Endothelial cell of umbilical vein (primary cell): ENCODE measurements at regions not wholly inside any gene's neighbourhood (a gene's known extent, or its start where the extent isn't known, plus 50 kb on each side); places are given as distances from the start of the nearest gene placed in this dataset.

Experiments used
- BruUV-seq: library from RNA; stranded (reverse); fragments of 400-500 nt; replicated peaks from 2 replicates; lab custom pipeline; 2021; lab: Mats Ljungman, UMichigan
- CTCF ChIA-PET: fragments of 300-600, 350-600 bp; sonication (Branson Sonifier 250); formaldehyde crosslinking; loops from one replicate; lab custom pipeline; 2021; ENCODE audit warnings: antibody characterized with exemption, inconsistent platforms; lab: Charles Lee
- POLR2A ChIA-PET: fragments of 300-600, 350-600 bp; sonication (Branson Sonifier 250); formaldehyde crosslinking; loops from one replicate; lab custom pipeline; 2021; ENCODE audit warnings: antibody characterized with exemption, inconsistent platforms; lab: Charles Lee
- DNase-seq: peaks from one replicate; pipeline ENCODE4 v3.0.0-alpha.2; 2011; ENCODE audit warnings: low read depth, low spot score
- FAIRE-seq: peaks from 2 replicates; lab custom pipeline; 2011; peaks lifted over from hg19 to GRCh38; lab: Jason Lieb, UNC
- H2AFZ ChIP-seq: 2 replicates; pipeline ENCODE4 v1.6.0; 2012; ENCODE audit warnings: low read depth, low read length, control low read depth, inconsistent platforms
- H3K27ac ChIP-seq: 2 replicates; pipeline ENCODE4 v1.5.1; 2011; ENCODE audit warnings: low read depth, mild to moderate bottlenecking, control low read depth, low read length, moderate library complexity; ENCODE audit not compliant: insufficient read depth
- H3K27me3 ChIP-seq, 2 experiments: 2 replicates each; pipeline versions ENCODE4 v1.6.0 to v1.6.1; 2011; ENCODE audit warnings: low read length in 2 of 2, mixed read lengths in 1 of 2; ENCODE audit not compliant: control insufficient read depth in 2 of 2, insufficient read depth in 2 of 2
- H3K36me3 ChIP-seq, 2 experiments: 2 replicates in 1 of 2; 3 replicates in 1 of 2; pipeline ENCODE4 v1.5.1; 2011; ENCODE audit warnings: low read length in 2 of 2, mild to moderate bottlenecking in 1 of 2, moderate library complexity in 1 of 2; ENCODE audit not compliant: control insufficient read depth in 2 of 2, insufficient read depth in 2 of 2; ENCODE audit errors: extremely low read depth in 1 of 2
- H3K4me1 ChIP-seq: 3 replicates; pipeline ENCODE4 v1.5.1; 2011; ENCODE audit warnings: mild to moderate bottlenecking, low read length; ENCODE audit not compliant: control insufficient read depth, insufficient read depth; ENCODE audit errors: extremely low read depth
- H3K4me2 ChIP-seq: 2 replicates; pipeline ENCODE4 v1.6.1; 2011; ENCODE audit warnings: low read length, control low read depth, mixed read lengths; ENCODE audit not compliant: insufficient read depth
- H3K4me3 ChIP-seq, 3 experiments: fragments of 200-600 bp in 1 of 3; sonication (generic), shearing (Covaris generic) in 1 of 3; replicated peaks in 1 of 3; 2 replicates each; pipeline ENCODE4 v1.5.1; 2011 to 2016; ENCODE audit warnings: control low read depth in 3 of 3, low read length in 3 of 3, mild to moderate bottlenecking in 2 of 3, inconsistent platforms in 1 of 3, low read depth in 1 of 3, moderate library complexity in 1 of 3; ENCODE audit not compliant: insufficient read depth in 1 of 3
- H3K79me2 ChIP-seq: 2 replicates; pipeline ENCODE4 v1.6.0; 2012; ENCODE audit warnings: low read length, inconsistent platforms; ENCODE audit not compliant: control insufficient read depth, insufficient read depth
- H3K9ac ChIP-seq: replicated peaks from 2 replicates; pipeline ENCODE3; 2011; ENCODE audit warnings: low read length, control low read depth; ENCODE audit not compliant: insufficient read depth; ENCODE audit errors: extremely low read depth
- H3K9me1 ChIP-seq: replicated peaks from 3 replicates; pipeline ENCODE4 v1.6.0; 2011; ENCODE audit warnings: mild to moderate bottlenecking, low read length; ENCODE audit not compliant: control insufficient read depth, insufficient read depth; ENCODE audit errors: extremely low read depth
- H3K9me3 ChIP-seq: replicated peaks from 2 replicates; pipeline ENCODE4 v1.5.1; 2012; ENCODE audit warnings: low read length, inconsistent platforms; ENCODE audit not compliant: control insufficient read depth, insufficient read depth
- H4K20me1 ChIP-seq: replicated peaks from 2 replicates; pipeline ENCODE3; 2011; ENCODE audit warnings: mild to moderate bottlenecking, low read length; ENCODE audit not compliant: control insufficient read depth, insufficient read depth; ENCODE audit errors: extremely low read depth
- EZH2 ChIP-seq: IDR thresholded peaks from 2 replicates; pipeline ENCODE4 v1.6.1; 2012; ENCODE audit warnings: borderline replicate concordance, low read depth, mild to moderate bottlenecking, moderate library complexity, low read length, inconsistent platforms; ENCODE audit not compliant: severe bottlenecking
- FOS ChIP-seq: IDR thresholded peaks from 2 replicates; pipeline ENCODE4 v1.6.1; 2011; ENCODE audit warnings: mild to moderate bottlenecking, low read length, moderate library complexity, borderline replicate concordance; ENCODE audit not compliant: insufficient read depth
- GATA2 ChIP-seq: IDR thresholded peaks from 2 replicates; pipeline ENCODE4 v1.7.0; 2011; ENCODE audit warnings: low read depth, mild to moderate bottlenecking, moderate library complexity, mixed read lengths, low read length; ENCODE audit not compliant: insufficient read length, insufficient read depth
- JUN ChIP-seq: IDR thresholded peaks from 2 replicates; pipeline ENCODE4 v1.6.1; 2011; ENCODE audit warnings: borderline replicate concordance, low read depth; ENCODE audit not compliant: insufficient read length, insufficient read depth
- MAX ChIP-seq: IDR thresholded peaks from 2 replicates; pipeline ENCODE4 v1.6.1; 2011; ENCODE audit not compliant: insufficient read depth, insufficient read length
- MYC ChIP-seq: IDR thresholded peaks from one replicate; pipeline ENCODE4 v1.6.1; 2011; ENCODE audit warnings: mild to moderate bottlenecking, low read depth, low read length
- POLR2A ChIP-seq: IDR thresholded peaks from 2 replicates; pipeline ENCODE4 v1.6.1; 2012; ENCODE audit warnings: low read depth, mild to moderate bottlenecking, control low read depth, low read length
- POLR2AphosphoS5 ChIP-seq: IDR thresholded peaks from 2 replicates; pipeline ENCODE4 v1.6.1; 2012; ENCODE audit warnings: low read depth, mild to moderate bottlenecking, control low read depth, low read length, moderate library complexity; ENCODE audit not compliant: insufficient read depth
- dilution Hi-C: fragments of 300-500 bp; cut with MboI; formaldehyde crosslinking; loops from one replicate; pipeline ENCODE4 v1.15.0; 2019; ENCODE audit warnings: low sequenced_read_pairs; ENCODE audit not compliant: extremely low pct_ligation_motif_present
- intact Hi-C: fragments of 100-400 bp; cut with micrococcal nuclease; formaldehyde crosslinking; loops from one replicate; pipeline ENCODE4 v1.10.0; 2022
- TF ChIP-seq, protein P1 (sequence below), 2 donors: IDR thresholded peaks; 1 replicate in 1 of 2; 2 replicates in 1 of 2; pipeline ENCODE4 v1.5.1; 2011; ENCODE audit warnings: low read length in 2 of 2, mild to moderate bottlenecking in 2 of 2, moderate library complexity in 2 of 2, control low read depth in 1 of 2, inconsistent platforms in 1 of 2, low read depth in 1 of 2; ENCODE audit not compliant: insufficient read depth in 1 of 2; ENCODE audit errors: extremely low read depth in 1 of 2

DNA sequence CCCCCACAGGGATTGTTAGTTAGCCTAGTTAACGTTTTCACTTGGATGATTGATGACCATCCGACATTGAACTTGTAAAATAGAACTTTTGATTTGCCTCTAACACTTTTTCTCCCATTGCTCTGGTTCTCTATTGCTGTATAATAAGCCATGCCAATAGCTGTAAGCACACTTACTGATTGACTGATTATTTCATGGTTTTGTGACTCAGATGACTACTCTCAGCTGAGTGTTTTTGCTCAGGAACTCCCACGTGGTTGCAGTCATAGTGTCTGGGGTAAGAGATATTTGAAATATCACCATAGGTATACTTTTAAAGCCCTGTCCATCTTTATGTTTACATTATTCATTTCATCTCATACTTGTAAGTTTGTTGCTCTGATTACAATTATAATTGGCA lies 1285.5 kb downstream of the STIM2 start:
- Histone ChIP-seq H3K4me2 (no peak overlapping the region), H3K9ac (no peak overlapping the region), H3K4me1 (no peaks in the 10 kb centered on the region), H3K9me3 (no peaks in the 10 kb centered on the region), H3K4me3 (no peak overlapping the region), H4K20me1 (no peaks in the 10 kb centered on the region), H3K36me3 (no peaks in the 10 kb centered on the region), H3K27me3 (no peaks in the 10 kb centered on the region), H3K27ac (no peak overlapping the region), H3K79me2 (no peaks in the 10 kb centered on the region), H2AFZ (no peak overlapping the region), H3K9me1 (no peaks in the 10 kb centered on the region)
- no peak for DNase-seq
- no peak for TF ChIP-seq MYC
- TF ChIP-seq POLR2A: no peak
- no peak for TF ChIP-seq POLR2AphosphoS5
- no peak for TF ChIP-seq GATA2
- no peak for TF ChIP-seq MAX
- TF ChIP-seq FOS: no peak
- TF ChIP-seq, protein P1, sequence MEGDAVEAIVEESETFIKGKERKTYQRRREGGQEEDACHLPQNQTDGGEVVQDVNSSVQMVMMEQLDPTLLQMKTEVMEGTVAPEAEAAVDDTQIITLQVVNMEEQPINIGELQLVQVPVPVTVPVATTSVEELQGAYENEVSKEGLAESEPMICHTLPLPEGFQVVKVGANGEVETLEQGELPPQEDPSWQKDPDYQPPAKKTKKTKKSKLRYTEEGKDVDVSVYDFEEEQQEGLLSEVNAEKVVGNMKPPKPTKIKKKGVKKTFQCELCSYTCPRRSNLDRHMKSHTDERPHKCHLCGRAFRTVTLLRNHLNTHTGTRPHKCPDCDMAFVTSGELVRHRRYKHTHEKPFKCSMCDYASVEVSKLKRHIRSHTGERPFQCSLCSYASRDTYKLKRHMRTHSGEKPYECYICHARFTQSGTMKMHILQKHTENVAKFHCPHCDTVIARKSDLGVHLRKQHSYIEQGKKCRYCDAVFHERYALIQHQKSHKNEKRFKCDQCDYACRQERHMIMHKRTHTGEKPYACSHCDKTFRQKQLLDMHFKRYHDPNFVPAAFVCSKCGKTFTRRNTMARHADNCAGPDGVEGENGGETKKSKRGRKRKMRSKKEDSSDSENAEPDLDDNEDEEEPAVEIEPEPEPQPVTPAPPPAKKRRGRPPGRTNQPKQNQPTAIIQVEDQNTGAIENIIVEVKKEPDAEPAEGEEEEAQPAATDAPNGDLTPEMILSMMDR (IDR thresholded peaks at IDR 0.05; ENCODE audit: extremely low read depth in 1 of 2, insufficient read depth in 1 of 2, low read depth in 1 of 2, low read length in 2 of 2): no peak
- TF ChIP-seq EZH2: no peak
- no peak for TF ChIP-seq JUN
- ChIA-PET CTCF (no interaction called here), POLR2A (no interaction called here)
- dilution Hi-C loops: no loop called here
- FAIRE-seq: no peak
- intact Hi-C loops: no loop called here
- no TSS peak for BruUV-seq
